GM18499 (cell line): ENCODE measurements at regions not wholly inside any gene's neighbourhood (a gene's known extent, or its start where the extent isn't known, plus 50 kb on each side); places are given as distances from the start of the nearest gene placed in this dataset.

Experiments
- ATAC-seq: cut with Tn5 transposase; IDR thresholded peaks from one replicate; pipeline ENCODE4 v1.9.1; 2021; ENCODE audit warnings: moderate number of reproducible peaks; ENCODE audit not compliant: insufficient read depth, unreplicated experiment

DNA sequence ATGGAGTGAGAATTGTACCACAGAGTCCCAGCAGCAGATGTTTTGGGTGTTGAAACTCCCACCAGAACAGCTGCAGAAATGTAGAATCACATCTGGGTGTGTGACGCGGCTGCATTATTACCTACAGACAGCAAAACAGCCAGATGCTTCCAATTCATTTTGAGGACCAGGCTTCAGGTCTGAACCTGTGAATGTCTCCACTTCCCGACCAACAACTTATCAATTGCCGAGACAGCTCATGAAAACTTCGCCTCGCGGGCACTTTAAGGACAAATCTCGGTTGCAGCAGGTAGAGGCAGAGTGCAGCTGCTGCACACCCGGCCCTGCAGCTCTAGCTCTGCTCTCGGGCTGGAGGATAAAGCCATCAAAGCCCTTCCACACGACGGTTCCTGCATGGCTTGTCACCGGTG lies 202.0 kb downstream of the HRH4 start:
- no peak for ATAC-seq

GRCh38 chr18:24663026-24663425 lies 202.6 kb downstream of the HRH4 start:
- ATAC-seq = no peak

DNA sequence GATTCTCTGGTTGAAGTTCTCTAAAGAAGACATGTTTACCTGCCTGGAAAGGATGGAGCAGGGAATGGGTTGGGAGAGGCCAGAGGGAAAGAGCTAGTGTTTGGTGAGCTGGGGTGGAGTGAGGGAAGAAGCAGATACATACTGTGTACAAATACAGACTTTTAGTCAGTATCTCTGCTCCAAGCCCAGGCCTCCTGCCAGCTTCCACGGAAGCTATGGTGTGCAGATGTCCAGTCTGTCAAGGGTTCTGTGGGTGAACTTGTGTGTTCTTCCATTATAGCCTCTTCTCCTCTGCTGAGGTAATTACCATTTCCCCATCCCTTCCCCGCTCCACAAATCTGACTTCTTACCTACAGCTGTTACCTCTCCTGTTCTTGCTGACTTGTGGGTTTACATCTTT lies 208.6 kb downstream of the HRH4 start:
- no peak for ATAC-seq

GRCh38 chr18:24669502-24669901 lies 209.1 kb downstream of the HRH4 start:
- ATAC-seq = no peak

GRCh38 chr18:24672165-24672941 lies 211.9 kb downstream of the HRH4 start:
- no peak for ATAC-seq

DNA sequence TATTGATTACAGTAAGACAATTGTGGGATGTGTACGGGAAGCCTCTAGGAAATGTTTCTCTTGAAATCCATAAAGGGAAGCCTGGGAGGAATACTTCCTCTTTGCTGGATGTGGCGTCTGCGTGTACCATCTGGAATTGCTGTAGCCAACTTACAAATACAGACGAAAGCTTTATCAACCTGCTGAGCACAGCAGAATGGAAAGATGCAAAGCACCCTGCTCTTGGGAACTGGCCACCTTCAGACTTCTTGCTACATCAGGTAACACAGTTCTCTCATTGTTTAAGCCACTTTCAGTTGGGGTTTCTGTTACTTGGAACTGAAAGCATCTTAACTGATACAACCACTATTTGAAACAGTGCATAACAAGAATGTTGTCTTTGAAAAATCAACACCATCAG lies 213.8 kb downstream of the HRH4 start:
- ATAC-seq = no peak

DNA sequence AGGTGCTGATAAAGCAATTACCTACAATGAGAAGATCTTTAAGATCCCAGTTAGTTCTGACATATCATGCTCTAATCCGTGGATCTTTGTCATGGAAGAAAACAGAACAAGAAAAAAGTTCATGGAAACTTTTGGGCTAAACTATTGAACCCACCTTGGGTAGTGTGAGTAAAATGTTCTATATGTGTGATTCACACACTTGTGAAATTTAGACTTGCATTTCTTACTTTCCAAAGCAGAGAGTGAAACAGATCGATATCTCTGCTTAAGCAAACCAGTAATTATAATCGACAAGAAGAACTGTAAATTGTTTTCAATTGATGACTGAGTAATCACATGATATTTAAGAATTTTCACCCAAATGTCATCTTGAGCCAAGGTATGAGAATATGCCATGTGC lies 214.2 kb downstream of the HRH4 start:
- no peak for ATAC-seq

DNA sequence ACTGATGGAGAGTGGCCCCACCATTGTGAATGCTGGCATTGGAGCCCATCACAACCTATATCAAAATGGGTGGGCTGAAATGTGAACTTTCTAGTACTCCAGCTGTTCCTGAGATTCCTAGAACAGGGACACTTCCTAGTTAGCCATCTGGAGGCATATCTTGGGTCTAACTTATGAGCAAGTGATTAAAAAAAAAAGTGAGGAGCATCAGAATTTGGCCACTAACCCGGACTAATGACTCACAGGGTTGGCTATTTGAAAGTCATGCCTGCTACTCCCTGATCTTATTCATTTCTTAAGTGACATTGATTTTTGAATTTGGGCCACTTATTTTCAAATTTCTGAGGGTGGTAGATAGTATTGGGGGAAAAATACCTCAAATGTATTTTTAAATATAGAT lies 216.6 kb downstream of the HRH4 start:
- no peak for ATAC-seq

- ATAC-seq = no peak
Measured at GRCh38 chr18:24678107-24678506, 217.7 kb downstream of the HRH4 start.

DNA sequence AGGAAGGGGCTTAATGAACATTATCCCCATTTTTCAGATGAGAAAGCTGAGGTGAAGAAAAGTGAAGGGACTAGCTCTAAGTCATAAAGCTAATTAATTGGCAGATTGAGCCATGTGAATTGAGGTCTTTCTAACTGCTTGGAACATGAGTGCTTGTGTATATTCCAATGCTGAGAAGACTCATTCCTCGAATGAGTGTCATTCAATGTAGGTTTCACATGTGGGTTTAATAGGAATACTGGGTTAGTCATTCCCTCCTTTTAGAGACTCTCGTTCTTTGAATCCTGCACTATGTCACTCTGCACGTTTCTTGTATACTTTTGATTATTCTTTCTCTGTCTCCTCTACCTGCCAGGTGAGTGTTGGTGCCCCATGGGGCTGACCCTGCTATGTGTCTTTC lies 218.2 kb downstream of the HRH4 start:
- no peak for ATAC-seq

DNA sequence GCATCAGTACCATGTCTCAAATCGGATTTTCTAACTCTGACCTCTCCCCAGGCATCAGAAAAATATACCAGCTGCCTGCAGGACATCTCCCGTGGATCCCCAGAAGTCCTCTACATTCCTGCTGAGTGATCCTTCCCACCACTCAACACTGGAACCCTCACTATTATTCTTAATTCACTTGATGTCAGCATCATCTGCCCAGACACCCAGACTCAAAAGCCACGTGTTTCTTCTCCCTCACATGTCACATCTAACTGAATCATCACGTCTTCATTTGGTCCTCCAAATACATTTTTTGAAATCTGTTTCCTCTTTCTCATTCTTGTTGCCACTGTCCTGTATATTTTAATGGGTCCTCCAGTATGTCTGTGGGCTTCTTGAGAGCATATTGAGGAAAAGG lies 218.6 kb downstream of the HRH4 start:
- no peak for ATAC-seq

DNA sequence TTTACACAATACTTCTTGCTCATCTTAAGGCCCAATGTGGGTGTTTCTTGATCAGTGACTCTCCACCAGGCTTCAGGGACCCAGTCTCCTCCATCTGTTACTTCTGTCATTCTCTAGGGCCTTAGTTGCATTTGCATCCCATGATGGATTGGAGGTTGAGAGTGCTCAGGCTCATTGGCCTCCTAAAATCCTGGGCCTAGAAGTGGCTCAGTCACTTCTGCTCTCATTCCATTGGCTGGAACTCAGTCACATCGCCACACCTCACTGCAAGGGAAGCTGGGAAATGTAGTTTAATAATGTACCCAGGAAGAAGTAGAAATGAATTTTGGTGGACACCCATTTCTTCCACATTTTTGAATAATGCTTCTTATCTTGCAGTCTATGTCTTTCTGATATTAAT lies 223.5 kb downstream of the HRH4 start:
- ATAC-seq = no peak

GRCh38 chr18:24685254-24685959 lies 225.0 kb downstream of the HRH4 start:
- no peak for ATAC-seq

GRCh38 chr18:24695168-24695567 lies 234.7 kb downstream of the HRH4 start:
- ATAC-seq = no peak

- ATAC-seq = no peak
Measured at GRCh38 chr18:24702001-24702515, 241.6 kb downstream of the HRH4 start.

DNA sequence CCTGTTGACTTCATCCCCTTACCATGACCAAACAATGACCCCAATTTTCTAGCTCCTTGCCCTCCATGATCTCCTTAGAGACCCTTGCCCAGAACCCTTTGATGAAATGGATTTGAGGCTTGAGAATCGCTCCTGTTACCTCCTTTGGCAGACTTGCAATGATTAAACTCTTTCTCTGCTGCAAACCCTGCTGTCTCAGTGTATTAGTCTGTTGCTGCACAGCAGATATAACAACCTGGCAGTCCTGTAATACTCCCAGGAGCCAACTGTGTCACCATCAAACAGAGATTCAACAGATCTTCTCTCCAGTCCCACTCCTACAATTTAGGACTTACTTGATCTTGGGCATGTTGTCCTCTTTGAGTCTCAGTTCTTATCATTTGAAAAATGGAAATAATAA lies 242.9 kb downstream of the HRH4 start:
- ATAC-seq = no peak

- ATAC-seq = no peak
Measured at GRCh38 chr18:24704946-24705630, 244.7 kb downstream of the HRH4 start.

GRCh38 chr18:24710474-24710873 lies 250.0 kb downstream of the HRH4 start:
- ATAC-seq = no peak

GRCh38 chr18:24719791-24720190 lies 259.4 kb downstream of the HRH4 start:
- ATAC-seq = no peak

DNA sequence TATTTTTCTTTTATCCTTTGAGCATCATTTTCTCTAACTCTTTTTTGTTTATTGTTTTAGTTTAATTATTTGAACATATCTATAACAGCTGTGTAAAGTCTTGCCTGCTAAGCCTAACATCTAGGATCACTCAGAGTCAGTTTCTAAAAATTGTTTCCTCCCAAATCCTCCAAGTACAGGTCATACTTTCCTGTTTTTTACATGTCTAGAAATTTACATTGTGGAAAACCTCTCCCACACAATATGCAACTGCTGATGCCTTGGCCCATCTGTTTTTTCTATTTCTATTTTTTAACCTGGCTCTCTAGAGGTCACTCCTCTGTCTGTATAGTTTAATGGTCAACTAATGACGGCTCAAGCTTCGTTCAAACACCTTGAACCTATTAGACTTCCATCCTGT lies 261.0 kb downstream of the HRH4 start:
- ATAC-seq = no peak
